Activated T-cell treated with anti-CD3 and anti-CD28 coated beads for 24 hours (primary cell): ENCODE measurements at regions not wholly inside any gene's neighbourhood (a gene's known extent, or its start where the extent isn't known, plus 50 kb on each side); places are given as distances from the start of the nearest gene placed in this dataset.

ENCODE experiments used
- DNase-seq: peaks from one replicate; pipeline ENCODE4 v3.0.0-alpha.2; 2020; ENCODE audit warnings: low read depth

DNA sequence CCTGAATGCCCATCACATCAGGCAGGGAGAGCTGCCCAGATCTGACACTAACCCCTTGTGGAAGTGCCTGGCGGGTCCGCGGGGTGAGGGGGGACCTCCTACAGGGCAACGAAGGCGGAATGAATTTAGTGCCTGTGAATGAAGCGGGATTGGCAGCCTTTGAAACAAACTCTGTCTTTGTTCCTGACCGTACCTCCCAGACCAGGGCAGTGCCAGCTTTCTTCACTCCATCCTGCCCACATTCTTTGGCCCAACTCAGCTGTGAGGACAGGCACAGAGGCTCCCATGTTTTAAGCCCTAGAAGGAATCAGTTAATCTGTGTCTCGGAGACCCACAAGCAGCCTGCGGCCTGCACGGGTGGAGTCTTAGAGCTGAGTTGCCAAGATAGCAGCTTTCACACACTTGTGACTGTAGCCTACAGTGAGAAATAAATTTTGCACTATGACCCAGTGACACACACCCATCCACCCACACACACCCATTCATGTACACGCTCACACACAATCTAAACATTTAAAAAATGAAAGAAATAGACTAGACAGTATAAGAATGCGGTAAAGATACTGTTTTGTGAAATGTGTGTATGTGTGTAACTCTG is 60.1 kb upstream of the USP24 start:
- no peak for DNase-seq

DNA sequence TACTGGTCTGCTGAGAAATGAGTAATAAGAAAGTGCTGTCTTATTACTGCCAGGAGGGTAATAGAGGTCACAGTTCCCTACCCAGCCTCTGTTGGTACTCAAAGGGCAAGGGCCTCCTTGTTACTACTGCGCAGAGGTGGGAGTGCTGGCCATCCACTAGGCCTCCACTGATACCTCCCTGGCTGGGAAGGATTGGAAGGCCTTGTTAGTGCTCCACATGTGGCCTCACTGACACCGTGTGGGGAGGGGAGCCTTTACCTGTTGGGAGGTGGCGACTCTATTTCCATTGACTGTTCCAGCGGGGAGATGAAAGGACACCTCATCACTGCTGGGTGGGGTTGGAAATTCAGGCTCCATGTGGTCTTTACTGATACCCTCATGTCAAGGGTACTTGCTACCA is 57.8 kb upstream of the USP24 start:
- no peak for DNase-seq
